ENCODE measurements at regions not wholly inside any gene's neighbourhood (a gene's known extent, or its start where the extent isn't known, plus 50 kb on each side); places are given as distances from the start of the nearest gene placed in this dataset.

DNA sequence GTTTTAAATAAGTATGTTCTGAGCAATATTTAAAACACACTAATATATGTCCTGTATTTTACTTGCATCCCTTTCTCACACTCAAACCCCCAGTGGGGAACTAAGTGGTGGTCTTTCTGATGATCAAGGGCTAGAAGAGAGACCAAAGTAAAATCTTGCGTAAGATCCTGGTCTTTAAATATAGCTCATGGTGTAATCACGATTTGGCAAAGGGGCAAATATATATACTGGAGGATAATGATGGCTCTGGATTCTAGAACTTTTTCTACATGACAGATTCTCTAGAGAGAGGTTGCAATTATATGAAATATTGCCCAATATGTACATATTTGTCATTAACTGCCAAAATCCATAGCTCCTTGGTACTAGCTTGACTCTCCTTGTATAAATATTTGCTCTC is 438.3 kb downstream of the NXPH1 start:
- H2BK5ac ChIP-seq (ENCODE audit: low read depth, low read length, poor library complexity, severe bottlenecking), result no peak overlapping the region
- H3K4me2 ChIP-seq (ENCODE audit: low read depth, low read length), result no peak overlapping the region
- H3K27me3 ChIP-seq (ENCODE audit: control insufficient read depth, insufficient read depth, low read length), result no peaks in the 10 kb centered on the region
- POLR2A ChIA-PET (ENCODE audit: unreplicated experiment), result no interaction called here
- H2AFZ ChIP-seq (replicated peaks; ENCODE audit: low read length, poor library complexity), result no peak overlapping the region
- WGBS, 2 experiments (ENCODE audit: extremely low coverage in 2 of 2, insufficient read length in 1 of 2), result no CpG with 5 or more reads among the region's 2 CpGs
- no peak overlapping the region for H2BK15ac ChIP-seq (ENCODE audit: low read depth, low read length)
- intact Hi-C loops (cut with micrococcal nuclease) (no loop called here), dilution Hi-C loops (cut with HindIII; ENCODE audit: low sequenced_read_pairs, unreplicated experiment) (no loop called here), in situ Hi-C loops (cut with MboI; ENCODE audit: low sequenced_read_pairs) (no loop called here)
- CTCF ChIA-PET, result no interaction called here
- no peak overlapping the region for H3K4ac ChIP-seq (ENCODE audit: low read depth, low read length)
- H3K56ac ChIP-seq (ENCODE audit: extremely low read depth, insufficient read depth, low read length), result no peak overlapping the region
- H3K9ac ChIP-seq (ENCODE audit: low read depth, low read length), result no peak overlapping the region
- no peak overlapping the region for H3K18ac ChIP-seq (ENCODE audit: low read depth, low read length)
- ATAC-seq (ENCODE audit: low read depth), result no peak
- H2BK120ac ChIP-seq (ENCODE audit: low read depth, low read length), result no peak overlapping the region
- no peak for TF ChIP-seq MXI1 (IDR thresholded peaks at IDR 0.05; ENCODE audit: borderline replicate concordance, low read depth, low read length)
- H3K36me3 ChIP-seq (ENCODE audit: control insufficient read depth, insufficient read depth, low read length), result no peaks in the 10 kb centered on the region
- H4K20me1 ChIP-seq (ENCODE audit: insufficient read depth, low read length), result no peaks in the 10 kb centered on the region
- no peak overlapping the region for H2AK5ac ChIP-seq (ENCODE audit: low read depth, low read length)
- no peaks in the 10 kb centered on the region for H3K79me1 ChIP-seq (ENCODE audit: low read depth in 1 of 2, low read length in 2 of 2)
- DNase-seq, result no peak
- H2AK9ac ChIP-seq (replicated peaks; ENCODE audit: low read depth, low read length, poor library complexity), result no peak overlapping the region
- H3K27ac ChIP-seq (ENCODE audit: insufficient read depth, low read length), result no peak overlapping the region
- no peak overlapping the region for H3K14ac ChIP-seq (replicated peaks; ENCODE audit: low read depth, low read length)
- H3K4me3 ChIP-seq (ENCODE audit: insufficient read depth, low read depth, low read length), result no peak overlapping the region
- BruUV-seq (replicated peaks), result no TSS peak
- no peak overlapping the region for H2BK20ac ChIP-seq (ENCODE audit: low read depth, low read length)
- no peak overlapping the region for H3K23ac ChIP-seq (ENCODE audit: low read depth, low read length)
- no peak overlapping the region for H4K5ac ChIP-seq (ENCODE audit: low read depth, low read length)
- no peak overlapping the region for H4K91ac ChIP-seq (ENCODE audit: insufficient read depth, low read depth, low read length)
- no peaks in the 10 kb centered on the region for H3K4me1 ChIP-seq (ENCODE audit: control insufficient read depth, insufficient read depth, low read length)
- H3K9me1 ChIP-seq (ENCODE audit: insufficient read depth, low read length), result no peaks in the 10 kb centered on the region
- H4K8ac ChIP-seq (ENCODE audit: low read depth in 2 of 2, low read length in 2 of 2), result no peak overlapping the region
- peaks cover 4% of the 10 kb centered on the region; the same call in 1 of the 2 replicates for H3K9me3 ChIP-seq (ENCODE audit: control insufficient read depth, insufficient read depth, low read length)

All from IMR-90 (cell line).